ENCODE measurements at regions not wholly inside any gene's neighbourhood (a gene's known extent, or its start where the extent isn't known, plus 50 kb on each side); places are given as distances from the start of the nearest gene placed in this dataset.

GRCh38 chr6:167569879-167570278, 245.0 kb downstream of the TTLL2 start:
- no peaks in the 10 kb centered on the region for H4K20me1 ChIP-seq
- no peak overlapping the region for H3K4me2 ChIP-seq
- H3K9ac ChIP-seq: no peak overlapping the region
- H3K4me3 ChIP-seq: no peak overlapping the region
- H3K27me3 ChIP-seq: peaks cover 0 to 39% (median 9%) of the 10 kb centered on the region in 11 experiments; a peak in 13 of 22 replicates
- H3K9me3 ChIP-seq (replicated peaks in 1 of 11): no peaks in the 10 kb centered on the region; a peak in 1 of 22 replicates
- no peaks in the 10 kb centered on the region for H3K36me3 ChIP-seq
- no peak overlapping the region for H3K27ac ChIP-seq
- TF ChIP-seq Cebpa-rat (IDR thresholded peaks at IDR 0.05): no peak
- peaks cover 35 to 46% (median 41%) of the 10 kb centered on the region in 10 experiments for H3K4me1 ChIP-seq

GRCh38 chr6:167570460-167571400, 245.8 kb downstream of the TTLL2 start:
- no peak for TF ChIP-seq Cebpa-rat (IDR thresholded peaks at IDR 0.05)
- no peaks in the 10 kb centered on the region for H3K9me3 ChIP-seq (replicated peaks in 1 of 11)
- H3K27ac ChIP-seq: no peak overlapping the region
- 0 out of 22 replicates have a peak overlapping the region, but pooled peaks of 1 of the 11 experiments have one; percentile 14 for H3K9ac ChIP-seq
- H3K4me2 ChIP-seq: peak overlapping the region in 4 of 11 experiments; percentile 76 to 91 (median 84); a peak in 7 of 22 replicates
- no peaks in the 10 kb centered on the region for H4K20me1 ChIP-seq
- H3K4me1 ChIP-seq: peaks cover 40 to 48% (median 46%) of the 10 kb centered on the region in 10 experiments
- H3K4me3 ChIP-seq: no peak overlapping the region
- peaks cover 0 to 39% (median 9%) of the 10 kb centered on the region in 11 experiments; a peak in 13 of 22 replicates for H3K27me3 ChIP-seq
- no peaks in the 10 kb centered on the region for H3K36me3 ChIP-seq

GRCh38 chr6:167571550-167571949, 246.7 kb downstream of the TTLL2 start:
- Histone ChIP-seq H3K9ac (no peak overlapping the region), H3K36me3 (no peaks in the 10 kb centered on the region), H4K20me1 (no peaks in the 10 kb centered on the region), H3K4me2 (peak overlapping the region in 9 of 11 experiments; percentile 75 to 91 (median 82); a peak in 13 of 22 replicates), H3K27me3 (peaks cover 0 to 39% (median 9%) of the 10 kb centered on the region in 11 experiments; a peak in 13 of 22 replicates), H3K4me3 (no peak overlapping the region; a peak in 1 of 20 replicates), H3K27ac (no peak overlapping the region), H3K4me1 (peaks cover 33 to 55% (median 45%) of the 10 kb centered on the region in 10 experiments), H3K9me3 (replicated peaks in 1 of 11) (no peaks in the 10 kb centered on the region)
- TF ChIP-seq Cebpa-rat (IDR thresholded peaks at IDR 0.05): no peak

- Histone ChIP-seq H3K4me3 (no peak overlapping the region; a peak in 2 of 20 replicates), H3K27ac (no peak overlapping the region), H4K20me1 (no peaks in the 10 kb centered on the region), H3K9ac (peak overlapping the region in 1 of 11 experiments; percentile 43; a peak in 1 of 22 replicates), H3K4me1 (peaks cover 33 to 55% (median 45%) of the 10 kb centered on the region in 10 experiments), H3K36me3 (no peaks in the 10 kb centered on the region), H3K9me3 (replicated peaks in 1 of 11) (no peaks in the 10 kb centered on the region; a peak in 1 of 22 replicates), H3K27me3 (peaks cover 0 to 39% (median 9%) of the 10 kb centered on the region in 11 experiments; a peak in 13 of 22 replicates), H3K4me2 (peak overlapping the region; percentile 43 to 91 (median 82); a peak in 19 of 22 replicates)
- TF ChIP-seq Cebpa-rat (IDR thresholded peaks at IDR 0.05): no peak
These were observed 247.2 kb downstream of the TTLL2 start for GRCh38 chr6:167572106-167572505.

DNA sequence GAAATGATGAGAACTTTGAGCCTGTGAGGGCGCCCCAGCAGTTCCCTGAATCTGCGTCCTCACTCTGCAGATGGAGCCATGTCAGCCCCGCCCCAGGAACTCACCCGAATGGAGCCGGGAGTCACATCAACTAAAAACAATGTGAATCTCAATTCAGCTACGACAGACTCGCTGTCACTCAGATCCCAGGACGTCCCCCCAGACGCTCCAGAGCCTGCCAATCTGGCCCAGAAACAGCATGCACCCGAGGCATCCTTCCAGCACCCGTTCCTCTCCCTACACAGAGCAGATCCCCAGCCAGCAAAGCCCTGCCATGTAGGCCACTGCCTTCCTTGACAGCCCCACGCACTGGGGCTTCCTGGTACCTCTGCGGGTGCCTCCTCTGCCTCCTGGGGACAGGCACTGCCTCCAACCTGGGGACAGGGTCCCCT, 248.0 kb downstream of the TTLL2 start:
- no peak overlapping the region for H3K4me3 ChIP-seq
- no peaks in the 10 kb centered on the region for H4K20me1 ChIP-seq
- peak overlapping the region in 4 of 11 experiments; percentile 6 to 27 (median 13); a peak in 3 of 22 replicates for H3K27ac ChIP-seq
- no peak for TF ChIP-seq Cebpa-rat (IDR thresholded peaks at IDR 0.05)
- H3K27me3 ChIP-seq: peaks cover 0 to 39% (median 9%) of the 10 kb centered on the region in 11 experiments; a peak in 13 of 22 replicates
- H3K4me1 ChIP-seq: peaks cover 33 to 56% (median 45%) of the 10 kb centered on the region in 10 experiments
- H3K9me3 ChIP-seq (replicated peaks in 1 of 11): peaks cover 0 to 3% (median 0%) of the 10 kb centered on the region in 11 experiments; a peak in 4 of 22 replicates
- peak overlapping the region in 4 of 11 experiments; percentile 21 to 43 (median 30); a peak in 5 of 22 replicates for H3K9ac ChIP-seq
- no peaks in the 10 kb centered on the region for H3K36me3 ChIP-seq
- peak overlapping the region; percentile 43 to 91 (median 82) for H3K4me2 ChIP-seq

DNA sequence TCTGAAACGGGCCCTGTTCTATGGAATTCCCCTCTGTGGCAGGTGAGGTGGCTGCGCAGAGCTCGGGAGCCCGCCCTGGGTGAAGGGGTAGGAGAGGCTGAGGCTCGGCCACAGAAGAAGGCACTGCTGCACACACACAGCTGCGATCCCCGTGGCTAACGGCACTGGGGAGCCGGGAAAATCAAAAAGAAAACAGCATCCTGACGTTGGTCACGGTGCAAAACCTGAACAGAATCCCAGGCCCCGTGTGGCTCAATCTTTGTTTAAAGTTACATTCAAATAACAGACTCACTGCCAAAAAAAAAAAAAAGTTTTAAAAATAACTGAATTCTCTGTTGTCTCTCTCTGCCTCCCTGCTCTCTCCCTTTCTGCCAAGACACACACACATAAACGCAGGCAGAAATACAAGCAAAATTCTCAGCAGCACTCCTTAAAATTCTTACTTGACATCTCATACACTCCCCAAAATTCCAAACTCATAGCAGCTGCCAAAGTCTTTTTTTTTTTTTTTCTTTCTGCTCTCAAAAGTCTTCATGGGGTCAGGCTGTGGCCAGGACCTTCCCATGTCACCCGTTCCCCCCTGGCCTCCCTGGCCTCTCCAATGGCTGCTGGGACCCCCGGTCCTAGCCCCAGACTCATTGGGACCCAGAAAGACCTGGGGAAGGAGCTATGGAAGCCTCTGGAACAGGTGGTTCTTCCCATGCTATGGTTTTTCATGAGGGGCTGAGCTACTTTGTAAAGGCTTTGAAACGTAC, 248.8 kb downstream of the TTLL2 start:
- H3K27ac ChIP-seq: peak overlapping the region in 4 of 11 experiments; percentile 6 to 27 (median 13); a peak in 2 of 22 replicates
- no peaks in the 10 kb centered on the region for H4K20me1 ChIP-seq
- peak overlapping the region in 5 of 11 experiments; percentile 11 to 43 (median 30); a peak in 6 of 22 replicates for H3K9ac ChIP-seq
- peaks cover 0 to 11% (median 5%) of the 10 kb centered on the region in 11 experiments; a peak in 8 of 22 replicates for H3K9me3 ChIP-seq (replicated peaks in 1 of 11)
- peaks cover 0 to 39% (median 9%) of the 10 kb centered on the region in 11 experiments; a peak in 13 of 22 replicates for H3K27me3 ChIP-seq
- H3K4me3 ChIP-seq: no peak overlapping the region
- H3K4me1 ChIP-seq: peaks cover 38 to 64% (median 50%) of the 10 kb centered on the region in 10 experiments
- TF ChIP-seq Cebpa-rat (IDR thresholded peaks at IDR 0.05): no peak
- H3K36me3 ChIP-seq: no peaks in the 10 kb centered on the region
- H3K4me2 ChIP-seq: peak overlapping the region; percentile 43 to 91 (median 82)

DNA sequence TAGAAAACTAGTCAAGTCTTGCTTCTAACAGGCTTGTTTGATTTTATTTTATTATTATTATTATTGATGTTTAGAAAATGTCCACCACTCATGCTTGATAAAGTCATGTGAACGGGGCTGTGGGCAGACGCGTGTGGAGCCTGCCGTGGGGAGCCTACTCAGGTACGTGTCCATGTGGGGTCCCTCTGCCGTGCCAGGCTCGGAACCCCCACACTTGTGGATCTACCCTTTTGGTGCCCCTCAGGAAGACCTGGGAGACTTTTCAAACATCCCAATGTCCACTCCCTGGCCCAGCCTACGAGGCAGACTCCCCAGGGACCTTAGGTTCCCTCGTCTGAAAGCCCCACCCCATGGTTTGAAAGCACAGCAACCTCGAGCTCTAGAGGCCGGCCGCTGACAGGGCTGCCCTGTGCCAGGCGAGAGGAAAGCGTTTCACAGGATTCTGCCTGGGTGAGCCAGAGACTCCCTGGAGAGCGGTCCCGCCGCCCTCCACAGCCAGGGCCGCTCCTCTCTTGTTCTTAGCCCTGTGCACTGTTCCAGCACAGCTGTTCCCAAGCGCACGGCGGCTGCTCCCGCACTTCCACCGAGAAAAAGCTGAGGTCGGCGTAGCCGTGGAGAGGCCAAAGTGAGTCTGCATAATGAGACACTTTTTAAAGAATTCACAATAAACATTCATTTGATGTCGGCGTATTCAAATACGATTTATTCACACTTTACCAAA, 249.7 kb downstream of the TTLL2 start:
- no peak for TF ChIP-seq Cebpa-rat (IDR thresholded peaks at IDR 0.05)
- Histone ChIP-seq H3K4me2 (peak overlapping the region; percentile 75 to 91 (median 83)), H3K9me3 (replicated peaks in 1 of 11) (peaks cover 0 to 17% (median 5%) of the 10 kb centered on the region in 11 experiments; a peak in 8 of 22 replicates), H3K4me1 (peaks cover 41 to 74% (median 57%) of the 10 kb centered on the region in 10 experiments), H3K36me3 (no peaks in the 10 kb centered on the region), H4K20me1 (no peaks in the 10 kb centered on the region), H3K27me3 (peaks cover 0 to 39% (median 9%) of the 10 kb centered on the region in 11 experiments; a peak in 13 of 22 replicates), H3K27ac (peak overlapping the region; percentile 2 to 74 (median 67); a peak in 21 of 22 replicates), H3K9ac (peak overlapping the region in 10 of 11 experiments; percentile 40 to 69 (median 60); a peak in 19 of 22 replicates), H3K4me3 (peak overlapping the region; percentile 11 to 50 (median 30); a peak in 15 of 20 replicates)
